ENCODE measurements at regions not wholly inside any gene's neighbourhood (a gene's known extent, or its start where the extent isn't known, plus 50 kb on each side); places are given as distances from the start of the nearest gene placed in this dataset.

- TF ChIP-seq EZH2phosphoT487 (IDR thresholded peaks at IDR 0.05; ENCODE audit: insufficient read depth, low read depth): no peak
- no peak for TF ChIP-seq EZH2 (IDR thresholded peaks at IDR 0.05; ENCODE audit: insufficient read depth, poor library complexity, severe bottlenecking)
These were observed 200.2 kb downstream of the C9orf50 start for GRCh38 chr9:129420721-129421120.

All from GM23248 (cell line).